Prostate gland (tissue), 2 donors: ENCODE measurements at regions not wholly inside any gene's neighbourhood (a gene's known extent, or its start where the extent isn't known, plus 50 kb on each side); places are given as distances from the start of the nearest gene placed in this dataset.

Experiments
- POLR2AphosphoS5 ChIP-seq: sonication (generic); formaldehyde crosslinking; IDR thresholded peaks from one replicate; pipeline ENCODE4 v1.6.1; 2017; ENCODE audit warnings: antibody characterized with exemption
- TF ChIP-seq, protein P1 (sequence below), 4 experiments: fragments of 200-600 bp in 2 of 4; fragments of 450-650 bp in 2 of 4; sonication (generic) in 2 of 4; IDR thresholded peaks; 1 replicate in 3 of 4; 2 replicates in 1 of 4; pipeline ENCODE4 v1.5.1; 2016 to 2019; ENCODE audit warnings: antibody characterized with exemption in 4 of 4, mild to moderate bottlenecking in 2 of 4, moderate library complexity in 2 of 4

DNA sequence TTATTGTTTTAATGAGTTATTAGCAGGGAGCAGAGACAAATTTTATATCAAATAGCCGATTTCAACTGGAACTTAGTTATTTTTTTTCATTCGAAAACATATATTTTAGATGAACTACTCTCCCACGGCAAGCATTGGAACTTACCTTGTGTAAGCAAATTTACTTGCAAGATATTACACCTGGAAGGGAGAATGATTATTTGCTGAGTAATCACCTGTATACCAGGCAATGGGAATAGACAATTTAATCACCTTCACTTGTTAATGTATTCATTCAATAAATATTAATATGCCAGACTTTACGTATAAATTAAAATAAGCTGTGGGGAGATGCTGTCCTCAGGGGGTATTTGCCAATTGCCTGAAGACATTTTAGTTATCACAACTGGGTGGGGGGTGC is 1069.9 kb upstream of the CHAC2 start:
- TF ChIP-seq, protein P1, sequence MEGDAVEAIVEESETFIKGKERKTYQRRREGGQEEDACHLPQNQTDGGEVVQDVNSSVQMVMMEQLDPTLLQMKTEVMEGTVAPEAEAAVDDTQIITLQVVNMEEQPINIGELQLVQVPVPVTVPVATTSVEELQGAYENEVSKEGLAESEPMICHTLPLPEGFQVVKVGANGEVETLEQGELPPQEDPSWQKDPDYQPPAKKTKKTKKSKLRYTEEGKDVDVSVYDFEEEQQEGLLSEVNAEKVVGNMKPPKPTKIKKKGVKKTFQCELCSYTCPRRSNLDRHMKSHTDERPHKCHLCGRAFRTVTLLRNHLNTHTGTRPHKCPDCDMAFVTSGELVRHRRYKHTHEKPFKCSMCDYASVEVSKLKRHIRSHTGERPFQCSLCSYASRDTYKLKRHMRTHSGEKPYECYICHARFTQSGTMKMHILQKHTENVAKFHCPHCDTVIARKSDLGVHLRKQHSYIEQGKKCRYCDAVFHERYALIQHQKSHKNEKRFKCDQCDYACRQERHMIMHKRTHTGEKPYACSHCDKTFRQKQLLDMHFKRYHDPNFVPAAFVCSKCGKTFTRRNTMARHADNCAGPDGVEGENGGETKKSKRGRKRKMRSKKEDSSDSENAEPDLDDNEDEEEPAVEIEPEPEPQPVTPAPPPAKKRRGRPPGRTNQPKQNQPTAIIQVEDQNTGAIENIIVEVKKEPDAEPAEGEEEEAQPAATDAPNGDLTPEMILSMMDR (IDR thresholded peaks at IDR 0.05) = no peak
- no peak for TF ChIP-seq POLR2AphosphoS5
